Left lung (tissue), 4 donors: ENCODE measurements at regions not wholly inside any gene's neighbourhood (a gene's known extent, or its start where the extent isn't known, plus 50 kb on each side); places are given as distances from the start of the nearest gene placed in this dataset.

Experiments
- ATAC-seq: fragments of 200-7000 bp; cut with Tn5 transposase; one replicate; pipeline ENCODE4 v1.9.1; 2020; ENCODE audit warnings: moderate library complexity
- DNase-seq, 4 donors: peaks; one replicate each; pipeline ENCODE4 v3.0.0-alpha.2; 2013 to 2020
- H3K27ac ChIP-seq, 2 donors: fragments of 200-600 bp; sonication (generic) in 1 of 2; one replicate each; pipeline versions ENCODE4 v1.5.0 to v1.8.0; 2020 to 2021
- H3K27me3 ChIP-seq, 2 donors: fragments of 200-600 bp; sonication (generic) in 1 of 2; one replicate each; pipeline versions ENCODE4 v1.5.0 to v1.8.0; 2020 to 2021
- H3K36me3 ChIP-seq, 2 donors: fragments of 200-600 bp; sonication (generic) in 1 of 2; one replicate each; pipeline versions ENCODE4 v1.5.0 to v1.8.0; 2020 to 2021
- H3K4me1 ChIP-seq, 2 donors: fragments of 200-600 bp; one replicate each; pipeline ENCODE4 v1.8.0; 2021
- H3K4me3 ChIP-seq, 2 donors: fragments of 200-600 bp; sonication (generic) in 1 of 2; one replicate each; pipeline versions ENCODE4 v1.5.0 to v1.8.0; 2020 to 2021; ENCODE audit warnings: mild to moderate bottlenecking in 1 of 2
- H3K9me3 ChIP-seq, 2 donors: fragments of 200-600 bp; sonication (generic) in 1 of 2; one replicate each; pipeline versions ENCODE4 v1.5.0 to v1.8.0; 2020 to 2021
- intact Hi-C, 2 donors: fragments of 100-400 bp; cut with DNase I; formaldehyde crosslinking; loops; one replicate each; pipeline versions ENCODE4 v1.11.2 to v1.14.2; 2022
- TF ChIP-seq, protein P1 (sequence below), 2 donors: fragments of 200-600 bp; sonication (generic) in 1 of 2; IDR thresholded peaks; one replicate each; pipeline versions ENCODE4 v1.5.0 to v1.8.0; 2021; ENCODE audit warnings: antibody characterized with exemption in 2 of 2
- donor health status: DM: no; HTN: yes; CAD: no.
- donor health status: DM: no; HTN: no; CAD: no.

DNA sequence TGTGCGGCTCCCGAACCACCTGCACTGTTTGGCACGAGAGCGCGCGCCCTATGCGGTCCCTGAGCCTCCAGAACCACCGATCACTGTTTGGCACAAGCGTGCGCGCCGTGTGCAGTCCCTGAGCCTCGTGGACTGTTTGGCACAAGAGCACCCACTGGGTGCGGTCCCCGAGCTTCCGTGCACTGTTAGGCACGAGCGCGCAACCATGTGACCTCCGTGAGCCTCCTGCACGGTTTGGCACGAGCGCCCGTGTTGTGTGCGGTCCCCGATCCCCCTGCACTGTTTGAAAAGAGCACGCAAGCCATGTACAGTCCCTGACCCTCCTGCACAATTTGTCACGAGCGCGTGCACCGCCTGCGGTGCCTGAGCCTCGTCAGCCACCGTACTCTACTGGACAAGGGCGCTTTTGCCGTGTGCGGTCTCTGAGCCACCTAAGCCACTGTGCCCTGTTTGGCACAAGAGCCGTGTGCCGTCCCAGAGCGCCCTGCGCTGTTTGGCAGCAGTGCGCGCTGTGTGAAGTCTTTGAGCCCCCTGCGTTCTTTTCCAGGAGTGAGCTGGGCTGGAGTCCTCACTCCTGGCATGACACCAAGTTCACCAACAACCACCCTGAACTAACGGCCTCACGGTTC, 163.7 kb upstream of the USP9Y start:
- DNase-seq (no peak), ATAC-seq (no peak)
- Histone ChIP-seq H3K27me3 (peaks cover 0 to 17% of the 10 kb centered on the region in 2 donors), H3K4me1 (no peaks in the 10 kb centered on the region), H3K36me3 (no peaks in the 10 kb centered on the region), H3K4me3 (no peak overlapping the region), H3K27ac (no peak overlapping the region), H3K9me3 (no peaks in the 10 kb centered on the region)
- intact Hi-C loops = no loop called here
- TF ChIP-seq, protein P1, sequence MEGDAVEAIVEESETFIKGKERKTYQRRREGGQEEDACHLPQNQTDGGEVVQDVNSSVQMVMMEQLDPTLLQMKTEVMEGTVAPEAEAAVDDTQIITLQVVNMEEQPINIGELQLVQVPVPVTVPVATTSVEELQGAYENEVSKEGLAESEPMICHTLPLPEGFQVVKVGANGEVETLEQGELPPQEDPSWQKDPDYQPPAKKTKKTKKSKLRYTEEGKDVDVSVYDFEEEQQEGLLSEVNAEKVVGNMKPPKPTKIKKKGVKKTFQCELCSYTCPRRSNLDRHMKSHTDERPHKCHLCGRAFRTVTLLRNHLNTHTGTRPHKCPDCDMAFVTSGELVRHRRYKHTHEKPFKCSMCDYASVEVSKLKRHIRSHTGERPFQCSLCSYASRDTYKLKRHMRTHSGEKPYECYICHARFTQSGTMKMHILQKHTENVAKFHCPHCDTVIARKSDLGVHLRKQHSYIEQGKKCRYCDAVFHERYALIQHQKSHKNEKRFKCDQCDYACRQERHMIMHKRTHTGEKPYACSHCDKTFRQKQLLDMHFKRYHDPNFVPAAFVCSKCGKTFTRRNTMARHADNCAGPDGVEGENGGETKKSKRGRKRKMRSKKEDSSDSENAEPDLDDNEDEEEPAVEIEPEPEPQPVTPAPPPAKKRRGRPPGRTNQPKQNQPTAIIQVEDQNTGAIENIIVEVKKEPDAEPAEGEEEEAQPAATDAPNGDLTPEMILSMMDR (IDR thresholded peaks at IDR 0.05) = no peak

DNA sequence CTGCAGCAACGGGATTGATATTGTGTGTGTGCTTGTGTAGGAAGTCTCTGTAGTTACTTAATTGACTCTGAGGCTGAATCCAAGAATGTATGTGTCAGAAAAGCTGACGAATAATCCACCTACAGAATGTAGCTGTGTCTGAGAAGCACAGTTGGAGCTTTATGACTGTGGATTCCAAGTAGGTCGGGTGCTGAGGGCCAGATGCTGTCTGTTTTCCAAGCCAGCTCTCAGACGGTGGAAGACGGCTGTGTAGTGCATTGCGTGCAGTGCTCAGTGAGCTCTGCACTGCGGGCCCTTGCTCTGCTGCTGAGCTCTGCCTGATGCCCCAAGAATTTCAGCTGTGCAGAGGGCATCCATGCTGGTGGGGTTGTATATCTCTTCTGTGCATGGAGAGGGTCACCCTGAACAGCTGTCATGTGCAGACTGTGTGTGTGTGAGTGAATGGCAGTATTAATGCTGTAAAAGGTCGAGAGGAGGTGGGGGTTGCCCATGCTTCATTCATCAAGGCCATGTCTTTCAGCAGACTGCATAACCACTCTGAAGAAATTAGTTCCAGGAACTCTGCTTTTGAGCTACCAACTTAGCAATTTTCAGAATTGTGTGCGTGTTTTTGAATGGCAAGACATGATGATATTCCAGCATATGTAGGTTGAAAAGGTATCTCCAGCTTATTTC, 154.1 kb upstream of the USP9Y start:
- TF ChIP-seq, protein P1 (IDR thresholded peaks at IDR 0.05) = no peak
- Histone ChIP-seq H3K27ac (no peak overlapping the region), H3K36me3 (no peaks in the 10 kb centered on the region), H3K4me3 (no peak overlapping the region), H3K9me3 (no peaks in the 10 kb centered on the region), H3K4me1 (no peaks in the 10 kb centered on the region), H3K27me3 (no peaks in the 10 kb centered on the region)
- ATAC-seq (no peak), DNase-seq (no peak)
- intact Hi-C loops = no loop called here

DNA sequence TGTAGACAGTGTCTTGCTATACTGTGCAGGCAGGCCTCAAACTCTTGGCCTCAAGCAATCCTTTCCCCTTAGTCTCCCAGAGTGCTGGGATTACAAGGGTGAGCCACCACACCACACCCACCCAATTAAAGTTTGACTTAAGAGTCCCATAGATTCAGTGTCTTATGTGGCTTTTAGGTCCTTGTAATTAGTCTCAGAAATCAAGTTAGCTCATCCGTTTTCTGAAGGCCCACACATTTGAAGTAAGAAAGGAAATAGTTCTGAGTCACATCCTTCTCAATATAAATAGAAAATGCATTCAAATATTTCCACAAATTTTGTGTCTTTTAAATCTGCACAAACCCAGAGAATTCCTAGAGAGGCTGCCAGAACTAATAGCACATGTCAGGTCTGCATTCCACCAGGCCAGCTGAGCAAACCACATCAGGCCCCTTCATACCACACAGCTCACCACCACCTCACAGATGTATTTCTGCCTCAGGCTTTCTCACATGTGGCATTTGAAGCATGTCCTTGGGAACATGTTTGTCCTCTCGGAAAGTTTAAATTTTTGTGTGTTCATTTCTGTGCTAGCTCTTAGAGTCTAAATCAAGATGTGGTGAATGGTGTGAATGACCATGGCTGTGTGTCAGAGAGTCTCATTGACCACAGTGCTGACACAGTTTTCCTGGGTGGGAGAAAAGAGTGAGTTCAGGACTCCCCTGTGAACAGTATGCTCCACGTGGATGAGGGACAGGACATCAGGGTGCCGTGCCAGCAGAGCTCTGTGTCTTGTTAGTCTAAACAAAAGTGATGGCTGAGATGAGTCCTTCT, 148.4 kb upstream of the USP9Y start:
- no peaks in the 10 kb centered on the region for H3K36me3 ChIP-seq
- no peaks in the 10 kb centered on the region for H3K9me3 ChIP-seq
- intact Hi-C loops = no loop called here
- H3K27me3 ChIP-seq = no peaks in the 10 kb centered on the region
- no peak for DNase-seq
- no peaks in the 10 kb centered on the region for H3K4me1 ChIP-seq
- H3K4me3 ChIP-seq = no peak overlapping the region
- TF ChIP-seq, protein P1 (IDR thresholded peaks at IDR 0.05) = no peak
- no peak overlapping the region for H3K27ac ChIP-seq
- ATAC-seq = no peak

DNA sequence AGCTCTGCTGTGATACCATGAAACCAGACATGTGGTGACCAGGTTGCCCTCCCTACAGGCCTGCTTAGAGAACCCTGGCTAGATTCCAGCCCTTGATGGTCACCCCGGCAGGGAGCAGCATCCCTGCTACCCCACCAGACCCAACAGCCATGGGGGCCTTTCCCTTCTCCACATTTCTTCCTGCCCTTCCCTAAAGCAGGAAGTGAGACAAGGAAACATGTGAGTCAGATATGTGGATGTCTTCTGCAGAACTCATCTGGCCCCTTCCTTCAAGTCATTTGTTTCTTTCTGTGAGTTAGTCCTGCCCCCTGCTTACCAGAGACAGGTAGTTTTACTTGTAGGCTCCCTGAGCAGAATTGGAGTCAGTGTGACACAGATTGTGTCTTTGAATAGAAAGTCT, 147.1 kb upstream of the USP9Y start:
- H3K9me3 ChIP-seq = no peaks in the 10 kb centered on the region
- H3K36me3 ChIP-seq = no peaks in the 10 kb centered on the region
- no peaks in the 10 kb centered on the region for H3K4me1 ChIP-seq
- DNase-seq (no peak), ATAC-seq (no peak)
- no peak overlapping the region for H3K4me3 ChIP-seq
- H3K27ac ChIP-seq = no peak overlapping the region
- intact Hi-C loops = no loop called here
- H3K27me3 ChIP-seq = no peaks in the 10 kb centered on the region
- TF ChIP-seq, protein P1 (IDR thresholded peaks at IDR 0.05) = no peak

DNA sequence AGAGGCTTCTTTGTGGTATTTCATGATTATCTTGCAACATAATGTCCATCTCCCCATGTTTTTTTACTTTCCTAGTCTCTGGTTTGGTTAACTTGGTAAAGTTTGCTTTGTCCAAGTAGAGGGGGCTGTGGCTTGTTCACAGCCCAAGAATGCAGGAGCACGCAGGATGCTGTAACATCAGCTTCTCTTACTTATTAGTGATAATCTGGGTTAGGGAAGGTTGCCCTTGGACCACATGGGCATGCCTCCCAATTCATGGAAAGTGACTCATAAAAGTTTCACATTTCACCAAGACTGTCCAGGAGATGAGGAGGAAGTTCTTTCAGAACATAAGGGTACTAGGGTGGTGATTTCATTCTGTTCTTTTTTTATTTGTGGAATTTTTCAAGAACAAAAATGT, 146.0 kb upstream of the USP9Y start:
- Histone ChIP-seq H3K4me1 (no peaks in the 10 kb centered on the region), H3K36me3 (no peaks in the 10 kb centered on the region), H3K9me3 (no peaks in the 10 kb centered on the region), H3K4me3 (no peak overlapping the region), H3K27me3 (no peaks in the 10 kb centered on the region), H3K27ac (no peak overlapping the region)
- no peak for DNase-seq
- intact Hi-C loops = no loop called here
- ATAC-seq = no peak
- TF ChIP-seq, protein P1 (IDR thresholded peaks at IDR 0.05) = no peak
